ENCODE measurements at regions not wholly inside any gene's neighbourhood (a gene's known extent, or its start where the extent isn't known, plus 50 kb on each side); places are given as distances from the start of the nearest gene placed in this dataset.

DNA sequence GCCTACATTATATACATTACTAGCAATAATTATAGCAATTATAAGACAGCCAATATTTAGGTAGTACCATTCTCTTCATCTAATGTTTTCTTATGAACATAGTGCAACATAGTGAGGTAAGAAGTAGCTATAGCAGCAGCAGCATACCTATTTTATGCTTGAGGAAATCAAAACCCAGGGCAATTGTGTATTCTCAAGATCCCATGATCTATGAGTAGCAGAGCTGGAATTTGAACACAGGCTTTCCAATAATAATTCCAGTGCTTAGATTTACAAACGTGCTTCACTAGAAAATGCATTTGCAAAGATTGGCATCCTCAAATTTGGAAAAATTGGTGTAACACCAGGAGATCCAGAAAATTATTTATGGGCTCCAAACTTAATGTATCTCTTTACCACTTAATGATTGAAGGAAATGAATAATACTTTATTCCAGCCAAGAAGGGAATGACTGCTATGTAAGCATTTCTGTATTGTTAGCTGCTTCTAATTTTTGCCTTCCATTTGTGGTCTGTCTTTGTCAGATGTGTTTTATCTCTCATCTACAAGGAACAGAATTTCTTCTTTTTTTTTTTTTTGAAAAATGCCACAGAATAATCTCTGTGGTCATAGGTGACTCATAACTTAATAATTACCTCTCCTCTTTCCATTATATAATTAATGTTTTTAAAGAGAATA, 451.1 kb downstream of the ARAP2 start:
- Histone ChIP-seq H3K36me3 (ENCODE audit: low read depth, low read length) (no peaks in the 10 kb centered on the region), H3K4me1 (ENCODE audit: insufficient read depth, low read length) (no peaks in the 10 kb centered on the region), H3F3A (ENCODE audit: low read length, unreplicated experiment) (no peaks in the 10 kb centered on the region), H3K9ac (ENCODE audit: low read length) (no peak overlapping the region), H4K20me1 (ENCODE audit: low read length) (no peaks in the 10 kb centered on the region), H3K27ac (ENCODE audit: low read length) (no peak overlapping the region), H3K4me2 (ENCODE audit: low read length) (no peak overlapping the region), H3K79me2 (ENCODE audit: low read length) (no peaks in the 10 kb centered on the region), H3K9me2 (replicated peaks; ENCODE audit: low read length) (no peaks in the 10 kb centered on the region), H2AFZ (ENCODE audit: low read length) (no peak overlapping the region), H3K4me3 (ENCODE audit: low read length) (no peak overlapping the region), H3K9me3 (ENCODE audit: low read length) (no peaks in the 10 kb centered on the region), H3K27me3 (ENCODE audit: low read length) (no peaks in the 10 kb centered on the region)
- POLR2A ChIA-PET (ENCODE audit: unreplicated experiment): no interaction called here
- CTCF ChIA-PET: no interaction called here
- no peak; the same call in 1 of the 2 replicates for ATAC-seq
- BruUV-seq (replicated peaks): no TSS peak
- DNase-seq: no peak
- TF ChIP-seq EZH2phosphoT487 (IDR thresholded peaks at IDR 0.05; ENCODE audit: borderline replicate concordance, low read length) (no peak), EZH2 (IDR thresholded peaks at IDR 0.05; ENCODE audit: low read length, unreplicated experiment) (no peak)
- TF ChIP-seq, protein P1, sequence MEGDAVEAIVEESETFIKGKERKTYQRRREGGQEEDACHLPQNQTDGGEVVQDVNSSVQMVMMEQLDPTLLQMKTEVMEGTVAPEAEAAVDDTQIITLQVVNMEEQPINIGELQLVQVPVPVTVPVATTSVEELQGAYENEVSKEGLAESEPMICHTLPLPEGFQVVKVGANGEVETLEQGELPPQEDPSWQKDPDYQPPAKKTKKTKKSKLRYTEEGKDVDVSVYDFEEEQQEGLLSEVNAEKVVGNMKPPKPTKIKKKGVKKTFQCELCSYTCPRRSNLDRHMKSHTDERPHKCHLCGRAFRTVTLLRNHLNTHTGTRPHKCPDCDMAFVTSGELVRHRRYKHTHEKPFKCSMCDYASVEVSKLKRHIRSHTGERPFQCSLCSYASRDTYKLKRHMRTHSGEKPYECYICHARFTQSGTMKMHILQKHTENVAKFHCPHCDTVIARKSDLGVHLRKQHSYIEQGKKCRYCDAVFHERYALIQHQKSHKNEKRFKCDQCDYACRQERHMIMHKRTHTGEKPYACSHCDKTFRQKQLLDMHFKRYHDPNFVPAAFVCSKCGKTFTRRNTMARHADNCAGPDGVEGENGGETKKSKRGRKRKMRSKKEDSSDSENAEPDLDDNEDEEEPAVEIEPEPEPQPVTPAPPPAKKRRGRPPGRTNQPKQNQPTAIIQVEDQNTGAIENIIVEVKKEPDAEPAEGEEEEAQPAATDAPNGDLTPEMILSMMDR (conservative IDR thresholded peaks at IDR 0.05; ENCODE audit: low read depth, low read length): no peak
- intact Hi-C loops (cut with micrococcal nuclease): no loop called here

DNA sequence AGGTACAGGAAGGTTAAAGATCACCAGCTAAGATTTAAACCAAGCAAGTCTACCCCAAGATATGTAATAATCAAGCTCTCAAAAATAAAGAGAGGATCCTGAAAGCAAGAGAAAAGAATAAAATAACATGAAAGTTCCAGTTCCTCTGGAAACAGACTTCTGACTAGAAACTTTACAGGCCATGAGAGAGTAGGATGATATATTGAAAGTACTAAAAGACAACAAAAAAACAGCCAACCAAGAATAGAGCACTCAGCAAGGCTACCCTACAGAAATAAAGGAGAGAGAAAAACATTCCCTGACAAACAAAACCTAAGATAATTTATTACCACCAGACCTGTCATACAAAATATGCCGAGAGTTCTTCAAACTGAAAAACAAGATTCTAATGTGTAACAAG, 450.5 kb downstream of the ARAP2 start:
- H3K27ac ChIP-seq (ENCODE audit: low read length): no peak overlapping the region
- CTCF ChIA-PET: no interaction called here
- no peak overlapping the region for H3K4me2 ChIP-seq (ENCODE audit: low read length)
- H3K79me2 ChIP-seq (ENCODE audit: low read length): no peaks in the 10 kb centered on the region
- H3K4me3 ChIP-seq (ENCODE audit: low read length): no peak overlapping the region
- no TSS peak for BruUV-seq (replicated peaks)
- no peak for ATAC-seq
- no peaks in the 10 kb centered on the region for H3K36me3 ChIP-seq (ENCODE audit: low read depth, low read length)
- H2AFZ ChIP-seq (ENCODE audit: low read length): no peak overlapping the region
- H3K9ac ChIP-seq (ENCODE audit: low read length): no peak overlapping the region
- intact Hi-C loops (cut with micrococcal nuclease): no loop called here
- no peaks in the 10 kb centered on the region for H3K27me3 ChIP-seq (ENCODE audit: low read length)
- no peaks in the 10 kb centered on the region for H3K9me2 ChIP-seq (replicated peaks; ENCODE audit: low read length)
- POLR2A ChIA-PET (ENCODE audit: unreplicated experiment): no interaction called here
- TF ChIP-seq, protein P1 (conservative IDR thresholded peaks at IDR 0.05; ENCODE audit: low read depth, low read length): no peak
- TF ChIP-seq EZH2phosphoT487 (IDR thresholded peaks at IDR 0.05; ENCODE audit: borderline replicate concordance, low read length) (no peak), EZH2 (IDR thresholded peaks at IDR 0.05; ENCODE audit: low read length, unreplicated experiment) (no peak)
- H3F3A ChIP-seq (ENCODE audit: low read length, unreplicated experiment): no peaks in the 10 kb centered on the region
- H3K9me3 ChIP-seq (ENCODE audit: low read length): no peaks in the 10 kb centered on the region
- H4K20me1 ChIP-seq (ENCODE audit: low read length): no peaks in the 10 kb centered on the region
- no peak for DNase-seq
- no peaks in the 10 kb centered on the region for H3K4me1 ChIP-seq (ENCODE audit: insufficient read depth, low read length)

DNA sequence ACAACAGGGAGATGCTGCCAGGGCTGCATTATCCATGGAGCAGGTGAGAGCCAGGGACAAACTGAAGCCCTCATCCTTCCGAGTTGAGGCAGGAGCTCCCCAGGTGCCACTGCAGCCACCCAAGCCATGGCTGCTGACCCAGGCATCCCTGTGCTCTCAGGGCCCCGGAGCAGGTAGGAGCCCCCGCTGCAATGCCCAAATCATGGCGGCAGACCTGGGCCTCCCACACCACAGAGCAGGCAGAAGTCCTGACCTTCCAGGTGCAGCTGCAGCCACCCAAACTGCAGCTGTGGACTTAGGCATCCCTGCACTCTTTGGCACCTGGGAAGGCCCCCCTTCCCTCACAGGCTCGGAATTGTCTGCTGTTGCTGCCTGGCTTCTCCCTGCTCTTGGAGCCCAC, 443.6 kb downstream of the ARAP2 start:
- CTCF ChIA-PET: no interaction called here
- no peak for DNase-seq
- H3K9me2 ChIP-seq (replicated peaks; ENCODE audit: low read length): no peaks in the 10 kb centered on the region
- no peak overlapping the region for H3K27ac ChIP-seq (ENCODE audit: low read length)
- H3K9ac ChIP-seq (ENCODE audit: low read length): no peak overlapping the region
- BruUV-seq (replicated peaks): no TSS peak
- POLR2A ChIA-PET (ENCODE audit: unreplicated experiment): no interaction called here
- no peak overlapping the region for H2AFZ ChIP-seq (ENCODE audit: low read length)
- no peaks in the 10 kb centered on the region for H3K9me3 ChIP-seq (ENCODE audit: low read length)
- no peaks in the 10 kb centered on the region for H3K36me3 ChIP-seq (ENCODE audit: low read depth, low read length)
- ATAC-seq: no peak
- no peaks in the 10 kb centered on the region for H3K27me3 ChIP-seq (ENCODE audit: low read length)
- no peak for TF ChIP-seq EZH2 (IDR thresholded peaks at IDR 0.05; ENCODE audit: low read length, unreplicated experiment)
- TF ChIP-seq, protein P1 (conservative IDR thresholded peaks at IDR 0.05; ENCODE audit: low read depth, low read length): no peak
- no peak for TF ChIP-seq EZH2phosphoT487 (IDR thresholded peaks at IDR 0.05; ENCODE audit: borderline replicate concordance, low read length)
- no peaks in the 10 kb centered on the region for H3K4me1 ChIP-seq (ENCODE audit: insufficient read depth, low read length)
- intact Hi-C loops (cut with micrococcal nuclease): no loop called here
- H3K4me2 ChIP-seq (ENCODE audit: low read length): no peak overlapping the region
- no peaks in the 10 kb centered on the region for H3F3A ChIP-seq (ENCODE audit: low read length, unreplicated experiment)
- H3K79me2 ChIP-seq (ENCODE audit: low read length): no peaks in the 10 kb centered on the region
- no peak overlapping the region for H3K4me3 ChIP-seq (ENCODE audit: low read length)
- no peaks in the 10 kb centered on the region for H4K20me1 ChIP-seq (ENCODE audit: low read length)
